GM18498 (cell line): ENCODE measurements at regions not wholly inside any gene's neighbourhood (a gene's known extent, or its start where the extent isn't known, plus 50 kb on each side); places are given as distances from the start of the nearest gene placed in this dataset.

Experiments used
- ATAC-seq: cut with Tn5 transposase; IDR thresholded peaks from one replicate; pipeline ENCODE4 v1.9.1; 2021; ENCODE audit warnings: mild to moderate bottlenecking, moderate library complexity; ENCODE audit not compliant: unreplicated experiment

- no peak for ATAC-seq
These were observed 133.1 kb downstream of the KDR start for GRCh38 chr4:54992266-54992665.

- ATAC-seq = no peak
These were observed 136.7 kb downstream of the KDR start for GRCh38 chr4:54988655-54989054.

- ATAC-seq = no peak
These were observed 139.1 kb downstream of the KDR start for GRCh38 chr4:54986095-54986846.

GRCh38 chr4:54976682-54977081 is 148.7 kb downstream of the KDR start:
- no peak for ATAC-seq

GRCh38 chr4:54976031-54976430 is 149.4 kb downstream of the KDR start:
- no peak for ATAC-seq

- no peak for ATAC-seq
These were observed 151.6 kb downstream of the KDR start for GRCh38 chr4:54973784-54974183.

GRCh38 chr4:54971474-54971950 is 153.9 kb downstream of the KDR start:
- ATAC-seq = peak; percentile 78

GRCh38 chr4:54967289-54967688 is 158.1 kb downstream of the KDR start:
- ATAC-seq = no peak

GRCh38 chr4:54961357-54961975 is 163.9 kb downstream of the KDR start:
- ATAC-seq = no peak

GRCh38 chr4:54959651-54960116 is 165.7 kb downstream of the KDR start:
- ATAC-seq = no peak

GRCh38 chr4:54959131-54959530 is 166.3 kb downstream of the KDR start:
- ATAC-seq = no peak

- ATAC-seq = no peak
These were observed 167.2 kb downstream of the KDR start for GRCh38 chr4:54958236-54958635.

GRCh38 chr4:54954656-54955388 is 170.6 kb downstream of the KDR start:
- ATAC-seq = no peak

GRCh38 chr4:54946741-54947140 is 178.7 kb downstream of the KDR start:
- ATAC-seq = no peak

GRCh38 chr4:54945838-54946237 is 179.6 kb downstream of the KDR start:
- ATAC-seq = no peak

- no peak for ATAC-seq
These were observed 182.7 kb downstream of the KDR start for GRCh38 chr4:54942721-54943120.

- ATAC-seq = peak; percentile 64
These were observed 183.3 kb downstream of the KDR start for GRCh38 chr4:54941994-54942552.

GRCh38 chr4:54940996-54941865 is 184.2 kb downstream of the KDR start:
- no peak for ATAC-seq

- no peak for ATAC-seq
These were observed 187.9 kb downstream of the KDR start for GRCh38 chr4:54937501-54937900.

GRCh38 chr4:54933579-54933978 is 191.8 kb downstream of the KDR start:
- no peak for ATAC-seq
